ENCODE measurements at regions not wholly inside any gene's neighbourhood (a gene's known extent, or its start where the extent isn't known, plus 50 kb on each side); places are given as distances from the start of the nearest gene placed in this dataset.

- H3K27ac ChIP-seq (ENCODE audit: low read depth), result no peak overlapping the region
- Mint-ChIP-seq H3K27me3 (ENCODE audit: insufficient read depth, low read depth, poor library complexity) (no peaks in the 10 kb centered on the region), H3K9me3 (peaks cover 25% of the 10 kb centered on the region), H3K4me1 (no peaks in the 10 kb centered on the region), H3K36me3 (ENCODE audit: low read depth) (peaks cover 27% of the 10 kb centered on the region; the same call in 2 of the 3 replicates), H3K4me3 (no peak overlapping the region), H3K27ac (no peak overlapping the region)
- ATAC-seq (no peak), DNase-seq (ENCODE audit: low spot score) (no peak)
- no peak overlapping the region for H2AFZ ChIP-seq
- no peaks in the 10 kb centered on the region for H3K27me3 ChIP-seq (ENCODE audit: insufficient read depth)
- no peaks in the 10 kb centered on the region for H3F3A ChIP-seq (replicated peaks; ENCODE audit: low read depth)
- no peaks in the 10 kb centered on the region for H3K79me2 ChIP-seq (replicated peaks; ENCODE audit: insufficient read depth)
- H3K9me2 ChIP-seq (ENCODE audit: insufficient read depth), result no peaks in the 10 kb centered on the region
- TF ChIP-seq JUNB (IDR thresholded peaks at IDR 0.05; ENCODE audit: unreplicated experiment) (no peak), EZH2 (IDR thresholded peaks at IDR 0.05; ENCODE audit: low read depth, unreplicated experiment) (no peak), ZNF462 (CRISPR knock-in tag; IDR thresholded peaks at IDR 0.05) (no peak), CREB1 (CRISPR knock-in tag; IDR thresholded peaks at IDR 0.05; ENCODE audit: low read depth) (no peak)
- no peak overlapping the region for H3K4me2 ChIP-seq
- no peak overlapping the region for H3K4me3 ChIP-seq
- 0 out of 2 replicates have a peak, but pooled peaks cover 6% of the 10 kb centered on the region for H3K36me3 ChIP-seq (ENCODE audit: insufficient read depth)
- no peaks in the 10 kb centered on the region for H4K20me1 ChIP-seq (replicated peaks; ENCODE audit: insufficient read depth)
- H3K4me1 ChIP-seq (ENCODE audit: insufficient read depth), result no peaks in the 10 kb centered on the region
These were observed 543.5 kb downstream of the PDHA2 start for GRCh38 chr4:96383349-96383748.

- no peaks in the 10 kb centered on the region for H4K20me1 ChIP-seq (replicated peaks; ENCODE audit: insufficient read depth)
- no peaks in the 10 kb centered on the region for H3K27me3 Mint-ChIP-seq (ENCODE audit: insufficient read depth, low read depth, poor library complexity)
- no peak overlapping the region for H3K4me3 ChIP-seq
- DNase-seq (ENCODE audit: low spot score) (peak; percentile 5), ATAC-seq (no peak)
- no peak overlapping the region for H3K4me2 ChIP-seq
- no peaks in the 10 kb centered on the region for H3K4me1 Mint-ChIP-seq
- no peaks in the 10 kb centered on the region for H3F3A ChIP-seq (replicated peaks; ENCODE audit: low read depth)
- no peak overlapping the region for H3K27ac Mint-ChIP-seq
- H3K4me3 Mint-ChIP-seq, result no peak overlapping the region
- no peaks in the 10 kb centered on the region for H3K36me3 Mint-ChIP-seq (ENCODE audit: low read depth)
- H3K9me3 Mint-ChIP-seq, result no peaks in the 10 kb centered on the region
- H3K36me3 ChIP-seq (ENCODE audit: insufficient read depth), result no peaks in the 10 kb centered on the region
- H3K9me2 ChIP-seq (ENCODE audit: insufficient read depth), result no peaks in the 10 kb centered on the region
- H3K79me2 ChIP-seq (replicated peaks; ENCODE audit: insufficient read depth), result no peaks in the 10 kb centered on the region
- H3K4me1 ChIP-seq (ENCODE audit: insufficient read depth), result no peaks in the 10 kb centered on the region
- no peak overlapping the region for H2AFZ ChIP-seq
- H3K27me3 ChIP-seq (ENCODE audit: insufficient read depth), result no peaks in the 10 kb centered on the region
- H3K27ac ChIP-seq (ENCODE audit: low read depth), result no peak overlapping the region
- TF ChIP-seq EZH2 (IDR thresholded peaks at IDR 0.05; ENCODE audit: low read depth, unreplicated experiment) (no peak), ZNF114 (CRISPR knock-in tag; IDR thresholded peaks at IDR 0.05) (no peak), JUNB (IDR thresholded peaks at IDR 0.05; ENCODE audit: unreplicated experiment) (no peak), ZNF462 (CRISPR knock-in tag; IDR thresholded peaks at IDR 0.05) (no peak)
These were observed 549.9 kb downstream of the PDHA2 start for GRCh38 chr4:96389770-96390169.

All from GM23338 (cell line).